ENCODE measurements at regions not wholly inside any gene's neighbourhood (a gene's known extent, or its start where the extent isn't known, plus 50 kb on each side); places are given as distances from the start of the nearest gene placed in this dataset.

GRCh38 chr3:148591525-148591924 is 106.2 kb upstream of the AGTR1 start:
- H3K9me3 ChIP-seq, result no peaks in the 10 kb centered on the region

GRCh38 chr3:148598619-148599018 is 99.1 kb upstream of the AGTR1 start:
- Histone ChIP-seq H3K27ac (no peak overlapping the region), H4K20me1 (no peaks in the 10 kb centered on the region), H3K4me2 (no peak overlapping the region), H3K36me3 (no peaks in the 10 kb centered on the region), H3K4me3 (no peak overlapping the region), H3K4me1 (no peaks in the 10 kb centered on the region), H3K27me3 (no peaks in the 10 kb centered on the region), H3K9me3 (no peaks in the 10 kb centered on the region), H3K9ac (no peak overlapping the region)
- TF ChIP-seq Cebpa-rat (IDR thresholded peaks at IDR 0.05), result no peak

More at GRCh38 chr3:148591525-148591924, 106.2 kb upstream of the AGTR1 start:
- Histone ChIP-seq H3K9ac (no peak overlapping the region), H3K4me1 (no peaks in the 10 kb centered on the region), H3K4me2 (no peak overlapping the region), H3K4me3 (no peak overlapping the region), H3K36me3 (no peaks in the 10 kb centered on the region), H4K20me1 (no peaks in the 10 kb centered on the region), H3K27ac (no peak overlapping the region), H3K27me3 (no peaks in the 10 kb centered on the region)
- no peak for TF ChIP-seq Cebpa-rat (IDR thresholded peaks at IDR 0.05)

- no peak overlapping the region for H3K4me3 ChIP-seq
Observed at GRCh38 chr3:148599481-148599880, 98.2 kb upstream of the AGTR1 start.

GRCh38 chr3:148600440-148600839 is 97.3 kb upstream of the AGTR1 start:
- Histone ChIP-seq H3K9ac (no peak overlapping the region), H3K27me3 (no peaks in the 10 kb centered on the region), H4K20me1 (no peaks in the 10 kb centered on the region), H3K4me2 (no peak overlapping the region), H3K4me1 (no peaks in the 10 kb centered on the region), H3K9me3 (no peaks in the 10 kb centered on the region), H3K36me3 (no peaks in the 10 kb centered on the region), H3K4me3 (no peak overlapping the region), H3K27ac (no peak overlapping the region)
- TF ChIP-seq Cebpa-rat (IDR thresholded peaks at IDR 0.05), result no peak

More at GRCh38 chr3:148599481-148599880, 98.2 kb upstream of the AGTR1 start:
- H3K27ac ChIP-seq, result no peak overlapping the region
- no peaks in the 10 kb centered on the region for H4K20me1 ChIP-seq
- H3K4me1 ChIP-seq, result no peaks in the 10 kb centered on the region
- H3K27me3 ChIP-seq, result no peaks in the 10 kb centered on the region
- no peak for TF ChIP-seq Cebpa-rat (IDR thresholded peaks at IDR 0.05)
- no peaks in the 10 kb centered on the region for H3K9me3 ChIP-seq
- H3K4me2 ChIP-seq, result no peak overlapping the region
- no peaks in the 10 kb centered on the region for H3K36me3 ChIP-seq
- H3K9ac ChIP-seq, result no peak overlapping the region

- H3K4me2 ChIP-seq, result no peak overlapping the region
- H3K36me3 ChIP-seq, result no peaks in the 10 kb centered on the region
- no peak overlapping the region for H3K27ac ChIP-seq
- no peak overlapping the region for H3K4me3 ChIP-seq
- H3K4me1 ChIP-seq, result no peaks in the 10 kb centered on the region
- H3K9me3 ChIP-seq, result no peaks in the 10 kb centered on the region
- H4K20me1 ChIP-seq, result no peaks in the 10 kb centered on the region
- H3K9ac ChIP-seq, result no peak overlapping the region
- H3K27me3 ChIP-seq, result no peaks in the 10 kb centered on the region
- no peak for TF ChIP-seq Cebpa-rat (IDR thresholded peaks at IDR 0.05)
Observed at GRCh38 chr3:148600902-148601765, 96.6 kb upstream of the AGTR1 start.

- Histone ChIP-seq H3K9me3 (no peaks in the 10 kb centered on the region), H3K36me3 (no peaks in the 10 kb centered on the region), H4K20me1 (no peaks in the 10 kb centered on the region), H3K4me2 (no peak overlapping the region), H3K9ac (no peak overlapping the region), H3K4me3 (no peak overlapping the region), H3K4me1 (no peaks in the 10 kb centered on the region), H3K27ac (no peak overlapping the region), H3K27me3 (no peaks in the 10 kb centered on the region)
- no peak for TF ChIP-seq Cebpa-rat (IDR thresholded peaks at IDR 0.05)
Observed at GRCh38 chr3:148601766-148602685, 95.7 kb upstream of the AGTR1 start.

- Histone ChIP-seq H3K9ac (no peak overlapping the region), H4K20me1 (no peaks in the 10 kb centered on the region), H3K27me3 (no peaks in the 10 kb centered on the region), H3K36me3 (no peaks in the 10 kb centered on the region), H3K27ac (no peak overlapping the region), H3K4me2 (no peak overlapping the region), H3K4me3 (no peak overlapping the region), H3K4me1 (no peaks in the 10 kb centered on the region), H3K9me3 (no peaks in the 10 kb centered on the region)
- no peak for TF ChIP-seq Cebpa-rat (IDR thresholded peaks at IDR 0.05)
Observed at GRCh38 chr3:148604270-148605085, 93.2 kb upstream of the AGTR1 start.

DNA sequence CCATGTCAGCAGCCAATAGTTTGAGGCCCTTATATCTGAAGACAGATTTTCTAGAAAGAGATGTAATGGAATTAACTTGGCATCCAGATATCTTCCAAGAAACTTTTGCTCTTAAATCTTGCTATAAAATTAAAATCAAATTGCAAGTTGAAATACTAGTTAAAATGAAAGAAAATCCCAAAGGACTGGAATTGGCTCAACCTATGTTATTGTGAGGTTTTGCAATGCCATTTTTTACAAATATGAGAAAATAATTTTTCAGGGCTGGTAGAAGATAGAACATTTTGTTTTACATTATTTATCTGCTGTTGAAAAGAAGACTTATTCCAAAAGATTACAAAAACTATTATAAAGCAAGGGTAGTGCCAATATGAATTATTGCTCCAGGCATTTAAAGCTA is 92.2 kb upstream of the AGTR1 start:
- Histone ChIP-seq H4K20me1 (no peaks in the 10 kb centered on the region), H3K4me1 (no peaks in the 10 kb centered on the region), H3K9me3 (no peaks in the 10 kb centered on the region), H3K27me3 (no peaks in the 10 kb centered on the region), H3K4me3 (no peak overlapping the region), H3K36me3 (no peaks in the 10 kb centered on the region), H3K4me2 (no peak overlapping the region), H3K9ac (no peak overlapping the region), H3K27ac (no peak overlapping the region)
- no peak for TF ChIP-seq Cebpa-rat (IDR thresholded peaks at IDR 0.05)

DNA sequence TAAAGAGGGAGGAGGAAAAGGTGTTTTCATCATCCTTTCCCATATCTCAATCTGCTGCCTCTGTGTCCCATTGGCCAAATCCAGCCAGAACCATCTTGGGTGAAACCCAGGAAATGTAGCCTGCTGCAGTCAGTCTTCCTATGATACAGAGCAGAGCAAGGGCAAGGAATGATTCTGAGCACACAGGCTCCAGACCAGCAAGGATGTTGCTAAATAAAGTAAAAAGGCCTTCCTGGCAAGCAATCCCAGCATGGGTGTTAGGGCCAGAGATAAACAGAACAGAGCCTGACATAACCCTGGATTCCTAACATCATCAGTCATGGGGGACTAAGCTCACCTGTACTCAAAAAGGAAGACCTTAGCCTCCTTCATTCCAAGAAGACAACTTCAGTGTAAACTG is 90.7 kb upstream of the AGTR1 start:
- Histone ChIP-seq H3K36me3 (no peaks in the 10 kb centered on the region), H3K27me3 (no peaks in the 10 kb centered on the region), H3K4me1 (no peaks in the 10 kb centered on the region), H3K4me2 (no peak overlapping the region), H3K9me3 (no peaks in the 10 kb centered on the region), H4K20me1 (no peaks in the 10 kb centered on the region), H3K9ac (no peak overlapping the region), H3K4me3 (no peak overlapping the region), H3K27ac (no peak overlapping the region)
- no peak for TF ChIP-seq Cebpa-rat (IDR thresholded peaks at IDR 0.05)

All from BLaER1 (cell line).